Activated CD4-positive, alpha-beta T cell treated with anti-CD3 and anti-CD28 coated beads, Interleukin-2, Interleukin-6, amounts not matched to agents 100 ng/mL and 50 ng/mL, durations not matched to agents 16 hours and 8 hours (primary cell): ENCODE measurements at regions not wholly inside any gene's neighbourhood (a gene's known extent, or its start where the extent isn't known, plus 50 kb on each side); places are given as distances from the start of the nearest gene placed in this dataset.

Experiments
- DNase-seq: peaks from one replicate; pipeline ENCODE4 v3.0.0-alpha.2; 2020

- no peak for DNase-seq
Observed at GRCh38 chr4:140211161-140211560, 57.2 kb upstream of the MAML3 start.

DNA sequence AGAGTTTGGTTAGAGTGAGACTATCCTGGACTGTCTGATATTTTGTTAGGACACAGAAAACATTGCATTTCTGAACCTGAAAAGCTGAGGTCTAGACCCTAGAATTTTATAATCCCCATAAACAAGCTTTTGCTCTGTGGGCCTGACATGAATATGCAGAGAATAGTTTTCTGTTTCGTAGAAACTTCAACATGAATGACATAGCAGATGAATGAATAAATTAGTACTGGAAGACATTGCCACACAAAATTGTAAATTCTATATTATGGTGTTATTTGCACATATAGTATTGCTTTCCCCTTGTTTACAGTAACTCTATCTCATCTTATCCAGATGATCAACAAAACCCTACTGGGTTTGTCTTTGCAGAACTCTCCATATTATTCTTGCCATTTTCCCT, 54.9 kb upstream of the MAML3 start:
- no peak for DNase-seq
